ENCODE measurements at regions not wholly inside any gene's neighbourhood (a gene's known extent, or its start where the extent isn't known, plus 50 kb on each side); places are given as distances from the start of the nearest gene placed in this dataset.

DNA sequence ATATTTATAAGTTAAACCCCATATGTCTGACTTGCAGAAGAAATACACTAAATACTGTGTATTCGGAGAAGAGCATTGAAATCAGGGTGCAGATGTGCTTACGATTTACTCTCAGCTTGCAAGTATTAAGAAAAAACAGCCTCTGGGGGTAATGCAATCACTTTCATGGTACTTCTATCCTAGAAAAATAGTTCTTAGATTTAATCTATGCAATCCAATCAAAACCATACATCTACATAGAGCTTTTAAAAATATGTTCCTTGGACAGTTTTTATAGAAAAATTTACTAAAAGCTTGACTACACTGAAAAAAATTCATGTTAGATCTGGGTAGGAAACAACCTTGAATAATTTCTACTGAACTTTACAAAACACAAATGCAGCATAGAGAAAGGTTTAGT lies 890.3 kb upstream of the ADGRL2 start:
- DNase-seq (ENCODE audit: low read depth), result no peak

DNA sequence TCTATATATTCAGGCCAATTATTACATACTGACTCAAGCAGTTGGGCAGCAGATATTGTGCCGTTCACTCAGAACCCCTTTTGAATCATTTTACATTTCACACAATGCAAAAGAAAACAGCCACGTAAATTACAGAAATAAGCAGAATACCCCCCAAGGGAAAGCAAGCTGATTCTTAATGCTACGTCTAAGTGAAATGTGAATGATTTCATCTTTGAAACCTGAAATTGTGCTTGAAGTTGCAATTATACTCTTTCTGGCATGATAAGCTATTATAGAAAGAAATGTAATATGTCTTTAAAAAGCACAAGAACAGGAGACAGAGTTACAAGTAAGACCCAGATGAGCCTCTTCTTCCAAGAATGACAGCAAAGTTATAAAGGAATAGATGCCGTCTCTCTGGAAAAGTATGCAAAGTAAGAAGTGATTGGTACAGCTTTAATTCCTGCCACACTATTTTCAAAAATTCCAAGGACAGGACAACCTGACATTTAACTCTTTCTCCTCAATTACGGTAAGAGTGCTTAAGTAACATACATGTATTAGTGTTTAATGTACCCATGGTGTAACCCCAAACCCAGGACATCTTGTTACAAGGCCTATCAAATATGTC lies 891.5 kb upstream of the ADGRL2 start:
- no peak for DNase-seq (ENCODE audit: low read depth)

DNA sequence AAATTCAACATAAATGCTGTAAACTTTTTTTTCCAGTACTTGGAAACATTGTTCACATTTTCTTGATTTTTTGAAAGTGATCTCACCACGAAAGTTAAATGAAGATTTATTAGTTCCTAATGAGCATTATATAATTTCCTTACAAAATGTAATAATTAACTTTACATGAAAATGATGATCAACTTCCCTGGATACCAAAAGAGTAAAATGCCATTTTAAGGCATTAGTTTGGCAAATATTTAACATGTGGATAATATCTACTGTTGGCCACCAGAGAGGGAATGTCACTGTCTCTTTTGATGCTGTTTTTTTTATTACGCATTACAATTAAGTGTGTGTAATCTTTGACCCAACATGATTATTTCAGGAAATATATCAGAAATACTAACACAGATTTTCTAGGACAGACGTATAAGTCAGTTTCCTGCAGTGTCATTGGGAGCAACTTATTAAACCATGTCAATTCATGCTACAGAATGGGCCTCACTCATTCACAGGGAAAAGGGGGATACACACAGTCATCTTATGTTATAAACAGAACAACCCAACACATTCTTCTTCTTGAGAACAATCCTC lies 903.9 kb upstream of the ADGRL2 start:
- no peak for DNase-seq (ENCODE audit: low read depth)

DNA sequence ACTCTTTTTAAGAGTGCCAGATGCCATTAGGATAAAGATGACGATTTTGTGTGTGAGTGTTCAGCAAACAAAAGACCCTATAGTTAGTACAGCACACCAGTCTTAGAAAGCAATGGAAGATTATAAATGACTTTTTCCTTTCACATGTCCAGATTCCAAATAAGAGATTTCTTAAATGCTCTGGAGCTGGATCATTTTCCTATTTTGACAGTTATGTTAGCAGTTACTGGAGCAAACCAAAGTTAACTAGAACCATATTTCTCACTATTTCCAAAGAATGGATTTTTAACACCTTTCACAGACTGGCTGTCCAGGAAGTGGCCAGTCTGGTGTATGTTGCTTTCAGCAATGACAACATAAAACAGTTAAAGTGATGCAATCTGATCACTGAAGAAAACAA lies 905.8 kb upstream of the ADGRL2 start:
- no peak for DNase-seq (ENCODE audit: low read depth)

- no peak for DNase-seq (ENCODE audit: low read depth)
These were observed 907.6 kb upstream of the ADGRL2 start for GRCh38 chr1:80893115-80893514.

DNA sequence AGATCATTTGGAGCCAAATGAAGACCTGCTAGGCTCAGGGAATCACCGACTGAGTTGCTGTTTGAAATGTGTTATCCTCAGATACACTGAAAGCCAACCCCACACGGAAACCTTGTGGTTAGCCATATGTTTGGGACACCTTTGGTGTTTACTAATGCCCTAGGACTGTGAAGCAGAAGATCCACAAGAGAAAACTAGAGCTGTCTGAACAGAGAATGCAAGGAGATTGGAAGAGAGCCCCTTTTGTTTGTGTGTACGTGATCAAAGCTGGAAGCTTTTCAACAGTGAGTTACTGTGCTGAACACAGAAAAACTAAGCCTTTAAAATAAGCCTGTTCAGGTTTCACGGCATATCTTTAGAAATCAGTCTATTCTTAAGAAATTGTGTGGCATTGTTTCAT lies 908.2 kb upstream of the ADGRL2 start:
- DNase-seq (ENCODE audit: low read depth), result no peak

GRCh38 chr1:80891871-80892270 lies 908.9 kb upstream of the ADGRL2 start:
- no peak for DNase-seq (ENCODE audit: low read depth)

DNA sequence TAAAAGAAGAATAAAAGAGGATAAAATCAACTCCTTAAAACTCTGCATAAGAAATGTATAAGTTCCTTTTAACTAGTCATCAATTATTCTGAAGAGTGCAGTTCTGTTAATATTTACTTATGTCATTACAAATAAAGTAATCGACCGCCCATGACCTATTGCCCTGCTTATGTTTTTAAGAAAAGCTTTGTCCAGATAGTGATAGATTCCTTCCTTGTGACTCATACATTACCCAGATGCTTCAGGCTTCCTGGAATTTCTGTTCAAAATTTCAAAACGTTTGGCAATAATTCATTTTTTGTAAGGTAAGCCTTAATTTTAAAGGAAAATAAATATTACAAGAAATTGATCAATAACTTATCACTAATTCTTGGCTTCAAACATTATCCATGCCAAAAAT lies 918.2 kb upstream of the ADGRL2 start:
- peak; percentile 76 for DNase-seq (ENCODE audit: low read depth)

DNA sequence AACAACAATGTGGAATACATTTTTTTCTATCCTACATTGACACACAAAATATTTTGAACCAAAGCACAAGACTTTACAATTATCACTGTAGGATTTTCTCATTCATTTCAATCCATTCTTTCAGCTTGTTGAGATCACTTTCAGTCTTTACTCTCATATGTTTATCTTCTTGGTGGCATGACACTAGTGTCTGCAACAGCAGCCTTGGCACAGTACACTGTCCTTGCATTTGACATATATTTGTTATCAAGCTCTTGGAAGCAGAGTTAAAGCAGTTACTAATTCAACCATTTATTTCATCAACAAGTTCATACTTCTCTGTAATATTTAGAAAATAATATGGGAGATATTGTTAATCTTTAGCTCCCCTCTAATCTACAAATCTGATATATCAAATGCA lies 922.4 kb upstream of the ADGRL2 start:
- no peak for DNase-seq (ENCODE audit: low read depth)

- DNase-seq (ENCODE audit: low read depth), result no peak
These were observed 924.7 kb upstream of the ADGRL2 start for GRCh38 chr1:80876035-80876434.

GRCh38 chr1:80869299-80869698 lies 931.4 kb upstream of the ADGRL2 start:
- no peak for DNase-seq (ENCODE audit: low read depth)

DNA sequence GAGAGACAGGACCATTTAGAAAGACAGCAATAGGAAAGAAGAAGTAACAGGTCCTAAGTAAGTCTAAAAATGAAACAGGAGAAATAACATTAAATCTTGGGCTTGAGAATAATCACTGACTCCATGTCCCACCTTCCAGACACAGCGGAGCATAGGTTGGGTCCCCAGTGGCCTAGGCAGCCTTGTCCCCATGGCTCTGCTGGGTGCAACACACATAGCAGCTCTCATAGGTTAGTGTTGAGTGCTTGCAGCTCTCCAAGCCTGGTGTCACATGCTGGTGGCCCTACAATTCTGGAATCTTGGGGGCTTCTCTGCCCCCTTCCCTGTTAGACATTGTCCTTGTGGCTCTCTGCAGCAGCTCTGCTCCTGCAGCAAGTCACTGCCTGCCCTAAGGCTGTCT lies 952.8 kb upstream of the ADGRL2 start:
- no peak for DNase-seq (ENCODE audit: low read depth)

- no peak for DNase-seq (ENCODE audit: low read depth)
These were observed 953.8 kb upstream of the ADGRL2 start for GRCh38 chr1:80846966-80847365.

- DNase-seq (ENCODE audit: low read depth), result no peak
These were observed 957.9 kb upstream of the ADGRL2 start for GRCh38 chr1:80842796-80843195.

GRCh38 chr1:80841261-80841660 lies 959.5 kb upstream of the ADGRL2 start:
- DNase-seq (ENCODE audit: low read depth), result no peak

DNA sequence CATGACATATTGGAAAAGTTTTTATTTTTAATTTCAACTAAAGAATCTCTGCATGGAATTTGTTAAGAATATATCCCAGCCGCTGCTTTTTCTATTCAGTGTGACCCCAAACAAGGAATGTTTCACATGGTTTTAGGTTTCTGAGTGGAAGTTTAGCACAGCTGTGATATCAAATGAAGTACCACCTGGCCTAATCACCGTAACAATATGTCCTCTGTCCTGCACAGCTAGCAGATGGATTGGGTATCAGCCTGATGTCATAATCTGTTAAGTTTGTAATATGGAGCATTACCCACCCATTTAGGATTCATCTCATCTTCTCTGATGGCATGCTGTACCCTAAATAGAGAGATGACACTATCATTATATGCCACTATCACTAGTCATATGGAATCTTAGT lies 963.7 kb upstream of the ADGRL2 start:
- DNase-seq (ENCODE audit: low read depth), result no peak

GRCh38 chr1:80836505-80836904 lies 964.2 kb upstream of the ADGRL2 start:
- DNase-seq (ENCODE audit: low read depth), result no peak

GRCh38 chr1:80827666-80828065 lies 973.1 kb upstream of the ADGRL2 start:
- no peak for DNase-seq (ENCODE audit: low read depth)

DNA sequence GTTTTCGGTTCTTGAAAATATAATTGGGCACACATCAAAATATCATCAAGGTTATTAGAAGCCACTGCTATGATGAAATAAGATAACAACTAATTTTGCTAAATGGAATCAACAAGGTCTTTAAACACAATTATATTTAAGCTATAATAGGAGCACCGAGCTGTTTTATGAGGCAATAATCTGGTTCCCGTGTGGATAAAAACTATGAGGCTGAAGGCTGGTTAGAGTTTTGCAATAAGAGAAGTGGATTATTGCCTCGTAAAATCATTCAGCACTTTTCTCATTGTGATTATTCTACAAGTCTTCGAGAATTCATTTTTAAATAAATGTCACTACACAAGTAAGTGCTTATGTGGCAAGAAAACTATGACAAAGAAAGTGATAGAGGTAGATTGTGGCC lies 975.7 kb upstream of the ADGRL2 start:
- no peak for DNase-seq (ENCODE audit: low read depth)

DNA sequence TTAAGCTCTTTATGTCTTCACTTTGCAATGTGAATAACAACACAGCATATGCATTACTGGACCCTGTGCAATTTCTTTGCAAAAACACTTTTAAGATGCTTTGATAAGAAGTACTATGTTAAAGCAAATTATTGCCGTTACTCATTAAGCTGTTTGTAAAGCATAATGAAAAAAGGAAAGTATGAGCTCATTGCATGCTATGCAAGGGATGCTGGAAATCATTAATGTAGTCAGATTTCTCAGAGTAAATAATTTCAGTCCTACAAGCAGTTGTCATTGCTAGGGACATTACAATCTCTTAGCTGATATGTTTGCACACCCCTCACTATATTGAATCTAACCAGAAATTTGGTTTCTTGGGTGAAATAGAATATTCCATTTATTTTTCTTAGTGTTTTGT lies 982.5 kb upstream of the ADGRL2 start:
- DNase-seq (ENCODE audit: low read depth), result no peak

- no peak for DNase-seq (ENCODE audit: low read depth)
These were observed 992.8 kb upstream of the ADGRL2 start for GRCh38 chr1:80807981-80808380.

GRCh38 chr1:80806431-80806830 lies 994.3 kb upstream of the ADGRL2 start:
- DNase-seq (ENCODE audit: low read depth), result no peak

DNA sequence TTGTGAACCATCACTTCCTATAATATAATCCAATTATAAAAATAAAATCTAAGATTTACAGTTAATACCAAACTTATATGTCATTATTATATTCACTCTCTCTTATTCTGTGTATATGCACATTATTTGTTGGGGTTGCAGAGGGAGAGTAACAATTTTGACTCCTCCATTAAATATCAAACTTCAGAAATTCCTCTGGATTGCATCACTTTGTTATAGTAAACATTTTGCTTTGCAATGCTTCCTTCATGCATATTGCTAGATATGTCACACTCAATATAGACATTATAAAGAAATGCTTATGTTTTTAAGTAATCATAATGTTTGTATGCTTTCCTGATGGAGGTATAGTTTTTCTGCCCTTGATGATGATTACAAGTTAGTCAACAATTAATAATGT lies 999.0 kb upstream of the ADGRL2 start:
- no peak for DNase-seq (ENCODE audit: low read depth)

DNA sequence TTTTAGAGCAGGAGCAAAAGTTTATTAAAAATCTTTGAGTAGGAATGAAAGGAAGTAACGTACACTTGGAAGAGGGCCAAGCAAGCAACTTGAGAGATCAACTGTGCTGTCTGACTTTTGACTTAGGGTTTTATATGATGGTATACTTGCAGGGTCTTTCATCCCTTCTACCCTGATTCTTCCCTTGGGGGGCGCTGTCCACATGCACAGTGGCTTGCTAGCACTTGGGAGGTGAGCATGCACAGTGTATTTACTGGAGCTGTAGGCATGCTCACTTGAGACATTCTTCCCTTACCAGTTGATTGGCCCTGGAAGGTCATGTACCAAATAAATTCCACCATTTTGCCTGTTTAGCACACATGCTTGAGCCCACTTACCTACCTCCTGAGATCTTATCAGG lies 1001.3 kb upstream of the ADGRL2 start:
- no peak for DNase-seq (ENCODE audit: low read depth)

- no peak for DNase-seq (ENCODE audit: low read depth)
These were observed 1021.5 kb upstream of the ADGRL2 start for GRCh38 chr1:80779275-80779674.
